WTC11 (cell line): ENCODE measurements at regions not wholly inside any gene's neighbourhood (a gene's known extent, or its start where the extent isn't known, plus 50 kb on each side); places are given as distances from the start of the nearest gene placed in this dataset.

Experiments
- ATAC-seq: fragments of 200-7000 bp; cut with Tn5 transposase; 2 replicates; pipeline ENCODE4 v1.10.0; 2021; ENCODE audit warnings: mild to moderate bottlenecking, moderate library complexity
- CTCF ChIA-PET: fragments of 300-600 bp; sonication (Branson Sonifier 250); formaldehyde crosslinking; loops from one replicate; lab custom pipeline; 2021; ENCODE audit warnings: antibody characterized with exemption; lab: Charles Lee
- POLR2A ChIA-PET: fragments of 350-600 bp; sonication (Branson Sonifier 250); formaldehyde crosslinking; loops from one replicate; lab custom pipeline; 2021; ENCODE audit warnings: antibody characterized with exemption; lab: Charles Lee
- DNase-seq: peaks from one replicate; pipeline ENCODE4 v3.0.0; 2021; ENCODE audit warnings: low spot score
- H3K27ac Mint-ChIP-seq: 2 replicates; pipeline ENCODE4 v1.8.0; 2021; ENCODE audit warnings: mixed read lengths
- H3K27me3 Mint-ChIP-seq: 2 replicates; pipeline ENCODE4 v1.8.0; 2021; ENCODE audit warnings: low read depth, mild to moderate bottlenecking, moderate library complexity, mixed read lengths
- H3K36me3 Mint-ChIP-seq: 2 replicates; pipeline ENCODE4 v1.8.0; 2021; ENCODE audit warnings: mixed read lengths
- H3K4me1 Mint-ChIP-seq: 2 replicates; pipeline ENCODE4 v1.8.0; 2022; ENCODE audit warnings: mixed read lengths
- H3K4me3 Mint-ChIP-seq: 2 replicates; pipeline ENCODE4 v1.8.0; 2021; ENCODE audit warnings: mild to moderate bottlenecking, moderate library complexity, mixed read lengths
- H3K9me3 Mint-ChIP-seq: 2 replicates; pipeline ENCODE4 v1.8.0; 2021; ENCODE audit warnings: mixed read lengths
- CREB1 ChIP-seq: sonication (generic); formaldehyde crosslinking; IDR thresholded peaks from 2 replicates; pipeline ENCODE4 v1.8.0; 2023; ENCODE audit warnings: mild to moderate bottlenecking, missing genetic modification reagents
- ESRRA ChIP-seq: sonication (generic); formaldehyde crosslinking; IDR thresholded peaks from 2 replicates; pipeline ENCODE4 v1.8.1; 2022; ENCODE audit warnings: mild to moderate bottlenecking, missing genetic modification reagents, borderline replicate concordance
- FOXP1 ChIP-seq: sonication (generic); formaldehyde crosslinking; IDR thresholded peaks from 2 replicates; pipeline ENCODE4 v1.8.0; 2022; ENCODE audit warnings: missing genetic modification reagents, mild to moderate bottlenecking, moderate library complexity, borderline replicate concordance
- GABPB1 ChIP-seq: sonication (generic); formaldehyde crosslinking; IDR thresholded peaks from 2 replicates; pipeline ENCODE4 v1.8.1; 2023; ENCODE audit warnings: mild to moderate bottlenecking, missing genetic modification reagents
- RELA ChIP-seq: sonication (generic); formaldehyde crosslinking; IDR thresholded peaks from 2 replicates; pipeline ENCODE4 v1.8.1; 2022; ENCODE audit warnings: missing genetic modification reagents, mild to moderate bottlenecking, borderline replicate concordance
- SP1 ChIP-seq: sonication (generic); formaldehyde crosslinking; conservative IDR thresholded peaks from 2 replicates; pipeline ENCODE4 v1.8.1; 2022; ENCODE audit warnings: missing genetic modification reagents
- ZBTB21 ChIP-seq: sonication (generic); formaldehyde crosslinking; IDR thresholded peaks from 2 replicates; pipeline ENCODE4 v1.8.1; 2023; ENCODE audit warnings: mild to moderate bottlenecking, missing genetic modification reagents, borderline replicate concordance
- TF ChIP-seq, protein P1 (sequence below): sonication (generic); formaldehyde crosslinking; IDR thresholded peaks from 2 replicates; pipeline ENCODE4 v1.8.0; 2022; ENCODE audit warnings: mild to moderate bottlenecking, missing genetic modification reagents
- TF ChIP-seq, protein P2 (sequence below): fragments of 250-450 bp; sonication (Bioruptor Pico); IDR thresholded peaks from 2 replicates; pipeline ENCODE4 v1.8.0; 2021; ENCODE audit warnings: mild to moderate bottlenecking
- TF ChIP-seq, protein P3 (sequence below): fragments of 250-450 bp; sonication (Bioruptor Pico); IDR thresholded peaks from 2 replicates; pipeline ENCODE4 v1.9.0; 2021; ENCODE audit warnings: mild to moderate bottlenecking, borderline replicate concordance
- TF ChIP-seq, protein P4 (sequence below): sonication (generic); formaldehyde crosslinking; IDR thresholded peaks from 2 replicates; pipeline ENCODE4 v1.8.1; 2022; ENCODE audit warnings: mild to moderate bottlenecking, missing genetic modification reagents, moderate library complexity, borderline replicate concordance
- TF ChIP-seq, protein P5 (sequence below): sonication (generic); formaldehyde crosslinking; IDR thresholded peaks from 2 replicates; pipeline ENCODE4 v1.8.0; 2022; ENCODE audit warnings: mild to moderate bottlenecking, missing genetic modification reagents
- TF ChIP-seq, protein P6 (sequence below): fragments of 250-450 bp; sonication (Bioruptor Pico); IDR thresholded peaks from 2 replicates; pipeline ENCODE4 v1.9.0; 2021; ENCODE audit warnings: mild to moderate bottlenecking
- TF ChIP-seq, protein P7 (sequence below): sonication (generic); formaldehyde crosslinking; IDR thresholded peaks from 2 replicates; pipeline ENCODE4 v1.8.0; 2022; ENCODE audit warnings: mild to moderate bottlenecking, missing genetic modification reagents
- TF ChIP-seq, protein P8 (sequence below): sonication (generic); formaldehyde crosslinking; IDR thresholded peaks from 2 replicates; pipeline ENCODE4 v1.8.0; 2023; ENCODE audit warnings: mild to moderate bottlenecking, missing genetic modification reagents

DNA sequence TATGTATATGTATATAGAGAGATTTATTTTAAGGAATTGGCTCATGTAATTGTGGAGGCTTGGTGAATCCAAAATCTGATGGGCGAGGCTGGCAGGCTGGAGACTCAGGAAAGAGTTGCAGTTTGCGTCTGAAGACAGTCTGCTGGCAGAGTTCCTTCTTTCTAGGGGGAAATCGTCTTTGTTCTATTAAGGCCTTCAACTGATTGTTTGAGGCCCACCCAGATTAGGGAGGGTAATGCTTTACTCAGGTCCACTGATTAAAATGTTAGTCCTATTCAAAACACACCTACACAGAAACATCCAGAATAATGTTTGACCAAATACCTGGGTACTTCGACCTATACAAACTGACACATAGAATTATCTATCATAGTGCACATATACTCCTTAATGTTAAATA lies 149.5 kb downstream of the NAA11 start:
- Mint-ChIP-seq H3K36me3 (no peaks in the 10 kb centered on the region; the same call in 1 of the 2 replicates), H3K27ac (no peak overlapping the region), H3K4me1 (peaks cover 5% of the 10 kb centered on the region; the same call in 1 of the 2 replicates), H3K27me3 (no peaks in the 10 kb centered on the region), H3K9me3 (peaks cover 8% of the 10 kb centered on the region), H3K4me3 (no peak overlapping the region)
- DNase-seq, result no peak
- ChIA-PET CTCF (no interaction called here), POLR2A (no interaction called here)
- no peak for TF ChIP-seq GABPB1 (CRISPR knock-in tag)
- TF ChIP-seq, protein P1, sequence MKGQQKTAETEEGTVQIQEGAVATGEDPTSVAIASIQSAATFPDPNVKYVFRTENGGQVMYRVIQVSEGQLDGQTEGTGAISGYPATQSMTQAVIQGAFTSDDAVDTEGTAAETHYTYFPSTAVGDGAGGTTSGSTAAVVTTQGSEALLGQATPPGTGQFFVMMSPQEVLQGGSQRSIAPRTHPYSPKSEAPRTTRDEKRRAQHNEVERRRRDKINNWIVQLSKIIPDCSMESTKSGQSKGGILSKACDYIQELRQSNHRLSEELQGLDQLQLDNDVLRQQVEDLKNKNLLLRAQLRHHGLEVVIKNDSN (CRISPR knock-in tag), result no peak
- TF ChIP-seq, protein P2, sequence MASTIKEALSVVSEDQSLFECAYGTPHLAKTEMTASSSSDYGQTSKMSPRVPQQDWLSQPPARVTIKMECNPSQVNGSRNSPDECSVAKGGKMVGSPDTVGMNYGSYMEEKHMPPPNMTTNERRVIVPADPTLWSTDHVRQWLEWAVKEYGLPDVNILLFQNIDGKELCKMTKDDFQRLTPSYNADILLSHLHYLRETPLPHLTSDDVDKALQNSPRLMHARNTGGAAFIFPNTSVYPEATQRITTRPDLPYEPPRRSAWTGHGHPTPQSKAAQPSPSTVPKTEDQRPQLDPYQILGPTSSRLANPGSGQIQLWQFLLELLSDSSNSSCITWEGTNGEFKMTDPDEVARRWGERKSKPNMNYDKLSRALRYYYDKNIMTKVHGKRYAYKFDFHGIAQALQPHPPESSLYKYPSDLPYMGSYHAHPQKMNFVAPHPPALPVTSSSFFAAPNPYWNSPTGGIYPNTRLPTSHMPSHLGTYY (CRISPR knock-in tag), result no peak
- no peak for TF ChIP-seq ZBTB21 (CRISPR knock-in tag)
- no peak for TF ChIP-seq FOXP1
- TF ChIP-seq, protein P3, sequence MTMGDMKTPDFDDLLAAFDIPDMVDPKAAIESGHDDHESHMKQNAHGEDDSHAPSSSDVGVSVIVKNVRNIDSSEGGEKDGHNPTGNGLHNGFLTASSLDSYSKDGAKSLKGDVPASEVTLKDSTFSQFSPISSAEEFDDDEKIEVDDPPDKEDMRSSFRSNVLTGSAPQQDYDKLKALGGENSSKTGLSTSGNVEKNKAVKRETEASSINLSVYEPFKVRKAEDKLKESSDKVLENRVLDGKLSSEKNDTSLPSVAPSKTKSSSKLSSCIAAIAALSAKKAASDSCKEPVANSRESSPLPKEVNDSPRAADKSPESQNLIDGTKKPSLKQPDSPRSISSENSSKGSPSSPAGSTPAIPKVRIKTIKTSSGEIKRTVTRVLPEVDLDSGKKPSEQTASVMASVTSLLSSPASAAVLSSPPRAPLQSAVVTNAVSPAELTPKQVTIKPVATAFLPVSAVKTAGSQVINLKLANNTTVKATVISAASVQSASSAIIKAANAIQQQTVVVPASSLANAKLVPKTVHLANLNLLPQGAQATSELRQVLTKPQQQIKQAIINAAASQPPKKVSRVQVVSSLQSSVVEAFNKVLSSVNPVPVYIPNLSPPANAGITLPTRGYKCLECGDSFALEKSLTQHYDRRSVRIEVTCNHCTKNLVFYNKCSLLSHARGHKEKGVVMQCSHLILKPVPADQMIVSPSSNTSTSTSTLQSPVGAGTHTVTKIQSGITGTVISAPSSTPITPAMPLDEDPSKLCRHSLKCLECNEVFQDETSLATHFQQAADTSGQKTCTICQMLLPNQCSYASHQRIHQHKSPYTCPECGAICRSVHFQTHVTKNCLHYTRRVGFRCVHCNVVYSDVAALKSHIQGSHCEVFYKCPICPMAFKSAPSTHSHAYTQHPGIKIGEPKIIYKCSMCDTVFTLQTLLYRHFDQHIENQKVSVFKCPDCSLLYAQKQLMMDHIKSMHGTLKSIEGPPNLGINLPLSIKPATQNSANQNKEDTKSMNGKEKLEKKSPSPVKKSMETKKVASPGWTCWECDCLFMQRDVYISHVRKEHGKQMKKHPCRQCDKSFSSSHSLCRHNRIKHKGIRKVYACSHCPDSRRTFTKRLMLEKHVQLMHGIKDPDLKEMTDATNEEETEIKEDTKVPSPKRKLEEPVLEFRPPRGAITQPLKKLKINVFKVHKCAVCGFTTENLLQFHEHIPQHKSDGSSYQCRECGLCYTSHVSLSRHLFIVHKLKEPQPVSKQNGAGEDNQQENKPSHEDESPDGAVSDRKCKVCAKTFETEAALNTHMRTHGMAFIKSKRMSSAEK, result no peak
- TF ChIP-seq RELA (CRISPR knock-in tag), result no peak
- TF ChIP-seq, protein P4, sequence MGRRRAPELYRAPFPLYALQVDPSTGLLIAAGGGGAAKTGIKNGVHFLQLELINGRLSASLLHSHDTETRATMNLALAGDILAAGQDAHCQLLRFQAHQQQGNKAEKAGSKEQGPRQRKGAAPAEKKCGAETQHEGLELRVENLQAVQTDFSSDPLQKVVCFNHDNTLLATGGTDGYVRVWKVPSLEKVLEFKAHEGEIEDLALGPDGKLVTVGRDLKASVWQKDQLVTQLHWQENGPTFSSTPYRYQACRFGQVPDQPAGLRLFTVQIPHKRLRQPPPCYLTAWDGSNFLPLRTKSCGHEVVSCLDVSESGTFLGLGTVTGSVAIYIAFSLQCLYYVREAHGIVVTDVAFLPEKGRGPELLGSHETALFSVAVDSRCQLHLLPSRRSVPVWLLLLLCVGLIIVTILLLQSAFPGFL (CRISPR knock-in tag), result no peak
- TF ChIP-seq, protein P5, sequence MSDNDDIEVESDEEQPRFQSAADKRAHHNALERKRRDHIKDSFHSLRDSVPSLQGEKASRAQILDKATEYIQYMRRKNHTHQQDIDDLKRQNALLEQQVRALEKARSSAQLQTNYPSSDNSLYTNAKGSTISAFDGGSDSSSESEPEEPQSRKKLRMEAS, result no peak
- no peak for ATAC-seq

DNA sequence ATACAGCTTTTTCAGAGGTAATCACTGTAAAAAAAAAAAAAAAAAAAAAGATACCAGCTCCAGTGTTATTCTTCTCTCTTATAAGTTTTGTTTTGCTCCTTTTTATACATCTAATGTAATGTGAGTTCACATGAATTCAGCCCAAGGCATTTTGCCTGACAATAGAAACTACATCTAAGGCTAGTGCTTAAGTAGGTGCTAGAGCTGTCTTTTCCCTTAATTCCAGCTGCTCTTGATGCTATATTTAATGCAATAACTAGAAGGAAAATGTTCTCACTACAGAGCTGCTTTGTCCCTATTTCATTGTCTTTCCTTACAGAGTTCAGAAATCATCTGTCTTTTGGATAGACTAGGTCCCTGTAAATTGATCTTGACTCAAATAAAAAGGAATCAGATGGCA lies 150.1 kb downstream of the NAA11 start:
- POLR2A ChIA-PET, result no interaction called here
- DNase-seq (no peak), ATAC-seq (no peak)
- peaks cover 8% of the 10 kb centered on the region for H3K9me3 Mint-ChIP-seq
- H3K4me1 Mint-ChIP-seq, result peaks cover 5% of the 10 kb centered on the region; the same call in 1 of the 2 replicates
- no peaks in the 10 kb centered on the region; the same call in 1 of the 2 replicates for H3K36me3 Mint-ChIP-seq
- CTCF ChIA-PET, result interaction anchor here (0.6 kb wide), 1 partner anchor 563 kb away, joined by 3 read pairs; no protein-coding TSS in a partner anchor
- no peak overlapping the region for H3K4me3 Mint-ChIP-seq
- H3K27me3 Mint-ChIP-seq, result no peaks in the 10 kb centered on the region
- no peak overlapping the region for H3K27ac Mint-ChIP-seq
- TF ChIP-seq ESRRA (CRISPR knock-in tag), result no peak

DNA sequence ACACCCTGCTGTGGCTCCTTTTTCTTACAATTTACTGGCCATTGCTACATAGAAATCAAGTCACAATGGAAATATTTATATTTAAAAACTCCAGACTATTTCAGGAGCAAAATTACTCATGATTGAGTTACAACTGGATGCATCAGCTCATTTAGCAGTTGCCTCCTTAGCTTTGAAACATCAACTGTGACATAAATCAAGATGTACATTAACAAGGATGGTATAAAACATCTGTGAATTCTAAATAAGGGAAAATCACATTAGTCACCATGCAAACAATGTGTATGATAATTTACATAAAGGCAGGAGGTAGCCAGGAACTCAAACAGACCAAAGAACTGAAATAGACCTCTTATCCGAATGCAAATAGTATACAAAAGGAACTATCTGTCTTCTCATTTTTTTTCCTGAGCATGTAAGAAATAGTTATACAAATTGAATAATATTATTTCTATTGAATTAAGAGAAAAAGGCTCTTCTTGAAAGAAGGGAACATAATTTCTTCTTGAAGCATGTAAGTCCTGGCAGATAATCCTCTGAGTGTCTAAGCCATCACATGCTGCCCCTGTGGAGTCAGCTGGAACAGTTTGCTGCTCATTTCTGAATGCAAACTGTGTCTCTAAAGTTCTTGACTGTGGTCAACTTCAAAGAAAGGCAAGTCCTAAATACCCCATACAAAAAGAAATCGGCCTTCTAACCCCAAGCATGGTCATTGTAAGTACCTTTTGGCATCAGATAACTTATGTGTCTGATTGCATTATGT lies 151.2 kb downstream of the NAA11 start:
- DNase-seq (no peak), ATAC-seq (no peak)
- ChIA-PET CTCF (interaction anchor here (0.6 kb wide), 1 partner anchor 562 kb away, joined by 3 read pairs; no protein-coding TSS in a partner anchor), POLR2A (no interaction called here)
- H3K4me3 Mint-ChIP-seq, result no peak overlapping the region
- no peaks in the 10 kb centered on the region for H3K27me3 Mint-ChIP-seq
- no peaks in the 10 kb centered on the region for H3K36me3 Mint-ChIP-seq
- H3K27ac Mint-ChIP-seq, result no peak overlapping the region
- peaks cover 8% of the 10 kb centered on the region for H3K9me3 Mint-ChIP-seq
- peaks cover 5% of the 10 kb centered on the region; the same call in 1 of the 2 replicates for H3K4me1 Mint-ChIP-seq
- TF ChIP-seq ESRRA (CRISPR knock-in tag), result no peak
- no peak for TF ChIP-seq GABPB1 (CRISPR knock-in tag)
- TF ChIP-seq CREB1, result no peak
- TF ChIP-seq, protein P5, result no peak
- TF ChIP-seq, protein P4 (CRISPR knock-in tag), result no peak
- TF ChIP-seq, protein P6, sequence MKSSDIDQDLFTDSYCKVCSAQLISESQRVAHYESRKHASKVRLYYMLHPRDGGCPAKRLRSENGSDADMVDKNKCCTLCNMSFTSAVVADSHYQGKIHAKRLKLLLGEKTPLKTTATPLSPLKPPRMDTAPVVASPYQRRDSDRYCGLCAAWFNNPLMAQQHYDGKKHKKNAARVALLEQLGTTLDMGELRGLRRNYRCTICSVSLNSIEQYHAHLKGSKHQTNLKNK (CRISPR knock-in tag), result no peak
- TF ChIP-seq SP1 (CRISPR knock-in tag), result no peak
- TF ChIP-seq, protein P7, sequence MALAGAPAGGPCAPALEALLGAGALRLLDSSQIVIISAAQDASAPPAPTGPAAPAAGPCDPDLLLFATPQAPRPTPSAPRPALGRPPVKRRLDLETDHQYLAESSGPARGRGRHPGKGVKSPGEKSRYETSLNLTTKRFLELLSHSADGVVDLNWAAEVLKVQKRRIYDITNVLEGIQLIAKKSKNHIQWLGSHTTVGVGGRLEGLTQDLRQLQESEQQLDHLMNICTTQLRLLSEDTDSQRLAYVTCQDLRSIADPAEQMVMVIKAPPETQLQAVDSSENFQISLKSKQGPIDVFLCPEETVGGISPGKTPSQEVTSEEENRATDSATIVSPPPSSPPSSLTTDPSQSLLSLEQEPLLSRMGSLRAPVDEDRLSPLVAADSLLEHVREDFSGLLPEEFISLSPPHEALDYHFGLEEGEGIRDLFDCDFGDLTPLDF (CRISPR knock-in tag), result no peak
- TF ChIP-seq, protein P8, sequence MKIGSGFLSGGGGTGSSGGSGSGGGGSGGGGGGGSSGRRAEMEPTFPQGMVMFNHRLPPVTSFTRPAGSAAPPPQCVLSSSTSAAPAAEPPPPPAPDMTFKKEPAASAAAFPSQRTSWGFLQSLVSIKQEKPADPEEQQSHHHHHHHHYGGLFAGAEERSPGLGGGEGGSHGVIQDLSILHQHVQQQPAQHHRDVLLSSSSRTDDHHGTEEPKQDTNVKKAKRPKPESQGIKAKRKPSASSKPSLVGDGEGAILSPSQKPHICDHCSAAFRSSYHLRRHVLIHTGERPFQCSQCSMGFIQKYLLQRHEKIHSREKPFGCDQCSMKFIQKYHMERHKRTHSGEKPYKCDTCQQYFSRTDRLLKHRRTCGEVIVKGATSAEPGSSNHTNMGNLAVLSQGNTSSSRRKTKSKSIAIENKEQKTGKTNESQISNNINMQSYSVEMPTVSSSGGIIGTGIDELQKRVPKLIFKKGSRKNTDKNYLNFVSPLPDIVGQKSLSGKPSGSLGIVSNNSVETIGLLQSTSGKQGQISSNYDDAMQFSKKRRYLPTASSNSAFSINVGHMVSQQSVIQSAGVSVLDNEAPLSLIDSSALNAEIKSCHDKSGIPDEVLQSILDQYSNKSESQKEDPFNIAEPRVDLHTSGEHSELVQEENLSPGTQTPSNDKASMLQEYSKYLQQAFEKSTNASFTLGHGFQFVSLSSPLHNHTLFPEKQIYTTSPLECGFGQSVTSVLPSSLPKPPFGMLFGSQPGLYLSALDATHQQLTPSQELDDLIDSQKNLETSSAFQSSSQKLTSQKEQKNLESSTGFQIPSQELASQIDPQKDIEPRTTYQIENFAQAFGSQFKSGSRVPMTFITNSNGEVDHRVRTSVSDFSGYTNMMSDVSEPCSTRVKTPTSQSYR (CRISPR knock-in tag), result no peak
